ENCODE measurements at regions not wholly inside any gene's neighbourhood (a gene's known extent, or its start where the extent isn't known, plus 50 kb on each side); places are given as distances from the start of the nearest gene placed in this dataset.

DNA sequence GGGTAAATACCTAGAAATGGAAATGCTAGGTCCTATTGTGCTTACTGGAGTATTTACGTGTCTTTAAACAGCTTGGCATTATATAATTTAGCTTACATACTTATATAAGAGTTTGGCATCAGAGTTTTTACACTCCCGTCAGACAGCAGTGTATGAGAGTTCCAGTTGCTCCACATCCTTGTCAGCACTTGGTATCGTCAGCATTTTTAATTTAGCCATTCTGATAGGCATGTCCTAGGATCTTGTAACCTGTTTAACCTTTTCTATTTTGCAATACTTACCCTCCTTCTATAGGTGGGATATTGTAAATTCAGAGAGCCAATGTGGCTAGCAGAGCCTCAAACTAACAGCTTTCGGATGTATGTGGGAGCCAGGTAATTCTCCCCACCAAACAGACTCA lies 228.3 kb upstream of the EEF2KMT start:
- Histone ChIP-seq H2AFZ (ENCODE audit: low read length) (no peak overlapping the region), H3K9me3 (ENCODE audit: low read length) (no peaks in the 10 kb centered on the region), H3K4me2 (ENCODE audit: low read length) (no peak overlapping the region), H3K4me1 (ENCODE audit: insufficient read depth, low read length) (no peaks in the 10 kb centered on the region), H3K9me2 (replicated peaks; ENCODE audit: low read length) (no peaks in the 10 kb centered on the region), H3F3A (ENCODE audit: low read length, unreplicated experiment) (no peaks in the 10 kb centered on the region), H3K36me3 (ENCODE audit: low read depth, low read length) (no peaks in the 10 kb centered on the region), H3K27me3 (ENCODE audit: low read length) (no peaks in the 10 kb centered on the region; the same call in 1 of the 2 replicates), H3K4me3 (ENCODE audit: low read length) (no peak overlapping the region), H3K27ac (ENCODE audit: low read length) (no peak overlapping the region), H4K20me1 (ENCODE audit: low read length) (no peaks in the 10 kb centered on the region), H3K9ac (ENCODE audit: low read length) (no peak overlapping the region), H3K79me2 (ENCODE audit: low read length) (no peaks in the 10 kb centered on the region)
- BruUV-seq (replicated peaks), result no TSS peak
- ChIA-PET POLR2A (ENCODE audit: unreplicated experiment) (no interaction called here), CTCF (no interaction called here)
- no peak for ATAC-seq
- DNase-seq, result no peak
- no peak for TF ChIP-seq EZH2phosphoT487 (IDR thresholded peaks at IDR 0.05; ENCODE audit: borderline replicate concordance, low read length)
- TF ChIP-seq EZH2 (IDR thresholded peaks at IDR 0.05; ENCODE audit: low read length, unreplicated experiment), result no peak
- TF ChIP-seq, protein P1, sequence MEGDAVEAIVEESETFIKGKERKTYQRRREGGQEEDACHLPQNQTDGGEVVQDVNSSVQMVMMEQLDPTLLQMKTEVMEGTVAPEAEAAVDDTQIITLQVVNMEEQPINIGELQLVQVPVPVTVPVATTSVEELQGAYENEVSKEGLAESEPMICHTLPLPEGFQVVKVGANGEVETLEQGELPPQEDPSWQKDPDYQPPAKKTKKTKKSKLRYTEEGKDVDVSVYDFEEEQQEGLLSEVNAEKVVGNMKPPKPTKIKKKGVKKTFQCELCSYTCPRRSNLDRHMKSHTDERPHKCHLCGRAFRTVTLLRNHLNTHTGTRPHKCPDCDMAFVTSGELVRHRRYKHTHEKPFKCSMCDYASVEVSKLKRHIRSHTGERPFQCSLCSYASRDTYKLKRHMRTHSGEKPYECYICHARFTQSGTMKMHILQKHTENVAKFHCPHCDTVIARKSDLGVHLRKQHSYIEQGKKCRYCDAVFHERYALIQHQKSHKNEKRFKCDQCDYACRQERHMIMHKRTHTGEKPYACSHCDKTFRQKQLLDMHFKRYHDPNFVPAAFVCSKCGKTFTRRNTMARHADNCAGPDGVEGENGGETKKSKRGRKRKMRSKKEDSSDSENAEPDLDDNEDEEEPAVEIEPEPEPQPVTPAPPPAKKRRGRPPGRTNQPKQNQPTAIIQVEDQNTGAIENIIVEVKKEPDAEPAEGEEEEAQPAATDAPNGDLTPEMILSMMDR (conservative IDR thresholded peaks at IDR 0.05; ENCODE audit: low read depth, low read length), result no peak
- intact Hi-C loops (cut with micrococcal nuclease), result no loop called here

DNA sequence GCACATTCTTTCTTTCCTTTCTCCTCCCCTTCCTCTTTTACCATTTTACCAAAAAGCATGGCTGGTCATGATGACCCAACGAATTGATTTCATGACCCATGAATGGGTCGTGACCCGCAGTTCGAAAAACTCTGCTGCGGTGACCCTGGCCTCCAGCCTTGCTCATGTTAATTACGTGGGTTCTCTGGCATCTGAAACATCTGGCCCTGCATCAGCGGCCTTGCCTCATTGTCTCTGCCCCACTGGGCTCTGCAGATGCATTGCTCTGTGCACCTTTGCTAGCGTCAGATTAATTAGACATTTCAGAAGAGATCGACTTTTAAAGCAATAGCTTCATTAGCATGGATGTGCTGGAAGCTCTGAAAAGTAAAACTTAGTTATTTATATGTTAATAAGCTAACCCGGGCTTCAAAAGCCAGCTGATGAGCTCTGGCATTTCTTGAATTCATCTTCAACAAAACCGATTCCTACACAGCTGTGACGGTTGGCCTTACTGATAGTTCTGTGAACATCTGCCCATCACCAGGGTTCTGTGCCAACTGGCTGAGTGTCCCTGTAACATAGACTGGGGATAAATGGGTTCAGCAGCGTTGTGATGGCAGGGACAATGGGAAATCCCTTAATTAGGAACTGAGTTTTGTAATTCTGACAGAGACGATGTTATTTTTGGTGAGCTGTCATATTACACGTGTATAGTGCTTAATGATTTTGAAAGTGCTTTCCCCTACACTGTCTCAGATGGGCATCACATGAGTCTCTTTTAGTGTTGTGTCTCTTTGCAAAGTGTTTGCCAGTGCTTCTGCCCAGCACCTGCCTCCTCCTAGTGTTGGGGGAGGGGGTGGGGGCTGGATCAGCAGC lies 225.9 kb upstream of the EEF2KMT start:
- H3K79me2 ChIP-seq (ENCODE audit: low read length), result no peaks in the 10 kb centered on the region
- no peaks in the 10 kb centered on the region for H3K36me3 ChIP-seq (ENCODE audit: low read depth, low read length)
- intact Hi-C loops (cut with micrococcal nuclease), result no loop called here
- H3F3A ChIP-seq (ENCODE audit: low read length, unreplicated experiment), result no peaks in the 10 kb centered on the region
- H3K4me2 ChIP-seq (ENCODE audit: low read length), result no peak overlapping the region
- no peak overlapping the region for H3K9ac ChIP-seq (ENCODE audit: low read length)
- H3K4me1 ChIP-seq (ENCODE audit: insufficient read depth, low read length), result no peaks in the 10 kb centered on the region
- no peak overlapping the region for H3K27ac ChIP-seq (ENCODE audit: low read length)
- no peaks in the 10 kb centered on the region for H3K9me3 ChIP-seq (ENCODE audit: low read length)
- TF ChIP-seq EZH2phosphoT487 (IDR thresholded peaks at IDR 0.05; ENCODE audit: borderline replicate concordance, low read length) (no peak), EZH2 (IDR thresholded peaks at IDR 0.05; ENCODE audit: low read length, unreplicated experiment) (no peak)
- TF ChIP-seq, protein P1 (conservative IDR thresholded peaks at IDR 0.05; ENCODE audit: low read depth, low read length), result no peak
- no peaks in the 10 kb centered on the region for H3K9me2 ChIP-seq (replicated peaks; ENCODE audit: low read length)
- no peak overlapping the region for H3K4me3 ChIP-seq (ENCODE audit: low read length)
- H3K27me3 ChIP-seq (ENCODE audit: low read length), result no peaks in the 10 kb centered on the region; the same call in 1 of the 2 replicates
- no TSS peak for BruUV-seq (replicated peaks)
- ChIA-PET POLR2A (ENCODE audit: unreplicated experiment) (no interaction called here), CTCF (no interaction called here)
- DNase-seq (no peak), ATAC-seq (no peak)
- H4K20me1 ChIP-seq (ENCODE audit: low read length), result no peaks in the 10 kb centered on the region
- no peak overlapping the region for H2AFZ ChIP-seq (ENCODE audit: low read length)

DNA sequence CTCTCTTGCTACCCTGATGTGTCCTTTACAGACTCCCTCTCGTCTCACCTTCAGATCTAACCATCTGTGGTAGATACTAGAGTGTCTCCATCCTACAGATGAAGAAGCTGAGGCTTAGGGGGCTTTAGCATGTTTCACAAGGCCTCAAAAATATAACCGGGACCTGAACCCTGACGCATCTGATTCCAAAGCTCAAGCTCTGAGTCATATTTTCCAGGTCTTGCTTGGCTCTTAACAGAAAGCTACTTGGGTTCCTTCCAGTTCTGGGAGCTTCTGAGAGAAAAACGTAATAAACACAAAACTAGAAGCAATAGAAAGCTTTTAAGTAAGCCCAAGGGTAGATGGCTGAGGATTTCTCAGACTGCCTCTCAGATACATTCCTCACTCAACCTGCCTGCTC lies 224.3 kb upstream of the EEF2KMT start:
- H3K9me2 ChIP-seq (replicated peaks; ENCODE audit: low read length), result no peaks in the 10 kb centered on the region
- no peak overlapping the region for H2AFZ ChIP-seq (ENCODE audit: low read length)
- TF ChIP-seq EZH2phosphoT487 (IDR thresholded peaks at IDR 0.05; ENCODE audit: borderline replicate concordance, low read length) (no peak), EZH2 (IDR thresholded peaks at IDR 0.05; ENCODE audit: low read length, unreplicated experiment) (no peak)
- TF ChIP-seq, protein P1 (conservative IDR thresholded peaks at IDR 0.05; ENCODE audit: low read depth, low read length), result no peak
- no peak overlapping the region for H3K4me3 ChIP-seq (ENCODE audit: low read length)
- no peaks in the 10 kb centered on the region for H4K20me1 ChIP-seq (ENCODE audit: low read length)
- H3K27me3 ChIP-seq (ENCODE audit: low read length), result no peaks in the 10 kb centered on the region; the same call in 1 of the 2 replicates
- no peak overlapping the region for H3K4me2 ChIP-seq (ENCODE audit: low read length)
- H3K36me3 ChIP-seq (ENCODE audit: low read depth, low read length), result no peaks in the 10 kb centered on the region
- POLR2A ChIA-PET (ENCODE audit: unreplicated experiment), result no interaction called here
- intact Hi-C loops (cut with micrococcal nuclease), result no loop called here
- H3K9ac ChIP-seq (ENCODE audit: low read length), result no peak overlapping the region
- no peaks in the 10 kb centered on the region for H3F3A ChIP-seq (ENCODE audit: low read length, unreplicated experiment)
- BruUV-seq (replicated peaks), result no TSS peak
- no peak for ATAC-seq
- H3K4me1 ChIP-seq (ENCODE audit: insufficient read depth, low read length), result no peaks in the 10 kb centered on the region
- CTCF ChIA-PET, result no interaction called here
- no peak overlapping the region for H3K27ac ChIP-seq (ENCODE audit: low read length)
- H3K9me3 ChIP-seq (ENCODE audit: low read length), result no peaks in the 10 kb centered on the region
- no peaks in the 10 kb centered on the region for H3K79me2 ChIP-seq (ENCODE audit: low read length)
- DNase-seq, result no peak
